ENCODE measurements at regions not wholly inside any gene's neighbourhood (a gene's known extent, or its start where the extent isn't known, plus 50 kb on each side); places are given as distances from the start of the nearest gene placed in this dataset.
A peak's percentile ranks its signal among the peaks of the same experiment; 100 is the strongest.
"Not testable (repeated sequence)": the region's sequence is repeated elsewhere in the genome, so short reads cannot be mapped to it uniquely, and the experiment has no call there.

- not testable (repeated sequence) for FAIRE-seq; H3K27me3 ChIP-seq (ENCODE audit: control insufficient read depth in 3 of 3, insufficient read depth in 3 of 3, low read length in 3 of 3); H3K4me1 ChIP-seq (ENCODE audit: control insufficient read depth in 3 of 3, insufficient read depth in 2 of 3, low read depth in 1 of 3, low read length in 2 of 3); H3K9me3 ChIP-seq (ENCODE audit: control insufficient read depth in 2 of 2, insufficient read depth in 1 of 2, low read depth in 1 of 2, low read length in 1 of 2); H3K36me3 ChIP-seq (ENCODE audit: control insufficient read depth in 3 of 3, insufficient read depth in 2 of 3, low read depth in 1 of 3, low read length in 3 of 3)
- peak; percentile 65 to 79 for DNase-seq
- Histone ChIP-seq H3K27ac (ENCODE audit: low read depth in 1 of 3, low read length in 2 of 3) (peak overlapping the region; percentile 44 to 80 (median 79)), H3K4me3 (ENCODE audit: low read depth in 1 of 3, low read length in 3 of 3) (peak overlapping the region in 2 of 3 donors; percentile 14 to 41)
- WGBS, 3 donors: 1% methylated on average over 25 to 28 of the region's 31 CpGs
Observed at GRCh38 chr6:27823714-27824210, 88.4 kb downstream of the OR2B2 start.

- Histone ChIP-seq H3K27me3 (ENCODE audit: control insufficient read depth in 3 of 3, insufficient read depth in 3 of 3, low read length in 3 of 3) (no peaks in the 10 kb centered on the region), H3K27ac (ENCODE audit: low read depth in 1 of 3, low read length in 2 of 3) (no peak overlapping the region), H3K4me1 (ENCODE audit: control insufficient read depth in 3 of 3, insufficient read depth in 2 of 3, low read depth in 1 of 3, low read length in 2 of 3) (peaks cover 0 to 9% (median 0%) of the 10 kb centered on the region in 3 donors), H3K4me3 (ENCODE audit: low read depth in 1 of 3, low read length in 3 of 3) (no peak overlapping the region), H3K9me3 (ENCODE audit: control insufficient read depth in 2 of 2, insufficient read depth in 1 of 2, low read depth in 1 of 2, low read length in 1 of 2) (no peaks in the 10 kb centered on the region), H3K36me3 (ENCODE audit: control insufficient read depth in 3 of 3, insufficient read depth in 2 of 3, low read depth in 1 of 3, low read length in 3 of 3) (no peaks in the 10 kb centered on the region)
- WGBS, 3 donors: 73 to 83% (median 82%) methylated on average over 3 of the region's 3 CpGs
- FAIRE-seq (no peak), DNase-seq (no peak)
Observed at GRCh38 chr6:27816906-27817305, 95.3 kb downstream of the OR2B2 start.

GRCh38 chr6:27814665-27815424 is 97.4 kb downstream of the OR2B2 start:
- peak overlapping the region; percentile 46 to 88 (median 87) for H3K27ac ChIP-seq (ENCODE audit: low read depth in 1 of 3, low read length in 2 of 3)
- H3K36me3 ChIP-seq (ENCODE audit: control insufficient read depth in 3 of 3, insufficient read depth in 2 of 3, low read depth in 1 of 3, low read length in 3 of 3): no peaks in the 10 kb centered on the region
- FAIRE-seq: no peak
- no peaks in the 10 kb centered on the region for H3K9me3 ChIP-seq (ENCODE audit: control insufficient read depth in 2 of 2, insufficient read depth in 1 of 2, low read depth in 1 of 2, low read length in 1 of 2)
- H3K4me3 ChIP-seq (ENCODE audit: low read depth in 1 of 3, low read length in 3 of 3): peak overlapping the region in 2 of 3 donors; percentile 40 to 59
- peak; percentile 94 to 96 for DNase-seq
- peaks cover 0 to 14% (median 0%) of the 10 kb centered on the region in 3 donors for H3K4me1 ChIP-seq (ENCODE audit: control insufficient read depth in 3 of 3, insufficient read depth in 2 of 3, low read depth in 1 of 3, low read length in 2 of 3)
- no peaks in the 10 kb centered on the region for H3K27me3 ChIP-seq (ENCODE audit: control insufficient read depth in 3 of 3, insufficient read depth in 3 of 3, low read length in 3 of 3)
- WGBS, 3 donors: 1 to 6% (median 3%) methylated on average over 40 of the region's 40 CpGs

GRCh38 chr6:27814415-27814664 is 97.9 kb downstream of the OR2B2 start:
- not testable (repeated sequence) for H3K9me3 ChIP-seq (ENCODE audit: control insufficient read depth in 2 of 2, insufficient read depth in 1 of 2, low read depth in 1 of 2, low read length in 1 of 2); FAIRE-seq; H3K27me3 ChIP-seq (ENCODE audit: control insufficient read depth in 3 of 3, insufficient read depth in 3 of 3, low read length in 3 of 3); DNase-seq; H3K36me3 ChIP-seq (ENCODE audit: control insufficient read depth in 3 of 3, insufficient read depth in 2 of 3, low read depth in 1 of 3, low read length in 3 of 3)
- Histone ChIP-seq H3K27ac (ENCODE audit: low read depth in 1 of 3, low read length in 2 of 3) (peak overlapping the region; percentile 30 to 88 (median 87)), H3K4me3 (ENCODE audit: low read depth in 1 of 3, low read length in 3 of 3) (peak overlapping the region in 2 of 3 donors; percentile 40 to 59), H3K4me1 (ENCODE audit: control insufficient read depth in 3 of 3, insufficient read depth in 2 of 3, low read depth in 1 of 3, low read length in 2 of 3) (peaks cover 0 to 14% (median 0%) of the 10 kb centered on the region in 3 donors)
- 0 to 2% (median 0%) methylated on average over 3 to 6 of the region's 24 CpGs for WGBS, 3 donors

GRCh38 chr6:27812805-27813492 is 99.2 kb downstream of the OR2B2 start:
- Histone ChIP-seq H3K4me3 (ENCODE audit: low read depth in 1 of 3, low read length in 3 of 3) (no peak overlapping the region), H3K27ac (ENCODE audit: low read depth in 1 of 3, low read length in 2 of 3) (no peak overlapping the region), H3K9me3 (ENCODE audit: control insufficient read depth in 2 of 2, insufficient read depth in 1 of 2, low read depth in 1 of 2, low read length in 1 of 2) (no peaks in the 10 kb centered on the region), H3K36me3 (ENCODE audit: control insufficient read depth in 3 of 3, insufficient read depth in 2 of 3, low read depth in 1 of 3, low read length in 3 of 3) (no peaks in the 10 kb centered on the region), H3K27me3 (ENCODE audit: control insufficient read depth in 3 of 3, insufficient read depth in 3 of 3, low read length in 3 of 3) (no peaks in the 10 kb centered on the region), H3K4me1 (ENCODE audit: control insufficient read depth in 3 of 3, insufficient read depth in 2 of 3, low read depth in 1 of 3, low read length in 2 of 3) (peaks cover 0 to 14% (median 0%) of the 10 kb centered on the region in 3 donors)
- FAIRE-seq (no peak), DNase-seq (no peak)
- WGBS, 3 donors: 91 to 96% (median 93%) methylated on average over 13 to 14 of the region's 14 CpGs

GRCh38 chr6:27812078-27812804 is 100.0 kb downstream of the OR2B2 start:
- DNase-seq (no peak), FAIRE-seq (no peak)
- H3K27me3 ChIP-seq (ENCODE audit: control insufficient read depth in 3 of 3, insufficient read depth in 3 of 3, low read length in 3 of 3): no peaks in the 10 kb centered on the region
- peaks cover 0 to 14% (median 0%) of the 10 kb centered on the region in 3 donors for H3K4me1 ChIP-seq (ENCODE audit: control insufficient read depth in 3 of 3, insufficient read depth in 2 of 3, low read depth in 1 of 3, low read length in 2 of 3)
- H3K4me3 ChIP-seq (ENCODE audit: low read depth in 1 of 3, low read length in 3 of 3): no peak overlapping the region
- 81 to 87% (median 85%) methylated on average over 6 of the region's 6 CpGs for WGBS, 3 donors
- H3K9me3 ChIP-seq (ENCODE audit: control insufficient read depth in 2 of 2, insufficient read depth in 1 of 2, low read depth in 1 of 2, low read length in 1 of 2): no peaks in the 10 kb centered on the region
- H3K36me3 ChIP-seq (ENCODE audit: control insufficient read depth in 3 of 3, insufficient read depth in 2 of 3, low read depth in 1 of 3, low read length in 3 of 3): no peaks in the 10 kb centered on the region
- H3K27ac ChIP-seq (ENCODE audit: low read depth in 1 of 3, low read length in 2 of 3): no peak overlapping the region

- Histone ChIP-seq H3K27ac (ENCODE audit: low read depth in 1 of 3, low read length in 2 of 3) (peak overlapping the region in 2 of 3 donors; percentile 97 to 99), H3K9me3 (ENCODE audit: control insufficient read depth in 2 of 2, insufficient read depth in 1 of 2, low read depth in 1 of 2, low read length in 1 of 2) (no peaks in the 10 kb centered on the region), H3K27me3 (ENCODE audit: control insufficient read depth in 3 of 3, insufficient read depth in 3 of 3, low read length in 3 of 3) (no peaks in the 10 kb centered on the region), H3K36me3 (ENCODE audit: control insufficient read depth in 3 of 3, insufficient read depth in 2 of 3, low read depth in 1 of 3, low read length in 3 of 3) (no peaks in the 10 kb centered on the region), H3K4me1 (ENCODE audit: control insufficient read depth in 3 of 3, insufficient read depth in 2 of 3, low read depth in 1 of 3, low read length in 2 of 3) (peaks cover 0 to 18% (median 0%) of the 10 kb centered on the region in 3 donors), H3K4me3 (ENCODE audit: low read depth in 1 of 3, low read length in 3 of 3) (peak overlapping the region in 1 of 3 donors; percentile 78)
- DNase-seq (no peak), FAIRE-seq (no peak)
Observed at GRCh38 chr6:27811451-27811772, 100.8 kb downstream of the OR2B2 start.

- H3K4me3 ChIP-seq (ENCODE audit: low read depth in 1 of 3, low read length in 3 of 3): peak overlapping the region; percentile 55 to 78 (median 67)
- 10 to 17% (median 11%) methylated on average over 11 of the region's 11 CpGs for WGBS, 3 donors
- DNase-seq: peak; percentile 28 to 49
- H3K9me3 ChIP-seq (ENCODE audit: control insufficient read depth in 2 of 2, insufficient read depth in 1 of 2, low read depth in 1 of 2, low read length in 1 of 2): no peaks in the 10 kb centered on the region
- H3K4me1 ChIP-seq (ENCODE audit: control insufficient read depth in 3 of 3, insufficient read depth in 2 of 3, low read depth in 1 of 3, low read length in 2 of 3): peaks cover 0 to 18% (median 0%) of the 10 kb centered on the region in 3 donors
- H3K36me3 ChIP-seq (ENCODE audit: control insufficient read depth in 3 of 3, insufficient read depth in 2 of 3, low read depth in 1 of 3, low read length in 3 of 3): no peaks in the 10 kb centered on the region
- peak overlapping the region; percentile 96 to 99 (median 97) for H3K27ac ChIP-seq (ENCODE audit: low read depth in 1 of 3, low read length in 2 of 3)
- H3K27me3 ChIP-seq (ENCODE audit: control insufficient read depth in 3 of 3, insufficient read depth in 3 of 3, low read length in 3 of 3): no peaks in the 10 kb centered on the region
- FAIRE-seq: no peak
Observed at GRCh38 chr6:27810768-27811450, 101.3 kb downstream of the OR2B2 start.

Measured in small intestine (tissue), 7 donors.